ENCODE measurements at regions not wholly inside any gene's neighbourhood (a gene's known extent, or its start where the extent isn't known, plus 50 kb on each side); places are given as distances from the start of the nearest gene placed in this dataset.

GRCh38 chr16:27721531-27722181 is 171.7 kb downstream of the KATNIP start:
- H3K4me1 ChIP-seq (ENCODE audit: insufficient read depth, low read length, poor library complexity, severe bottlenecking), result no peaks in the 10 kb centered on the region
- intact Hi-C loops (cut with micrococcal nuclease; ENCODE audit: unreplicated experiment), result no loop called here
- no peaks in the 10 kb centered on the region for H3K27me3 ChIP-seq (replicated peaks; ENCODE audit: insufficient read depth, low read depth, low read length, poor library complexity)
- no peaks in the 10 kb centered on the region for H3K36me3 ChIP-seq (ENCODE audit: insufficient read depth, low read length, poor library complexity, severe bottlenecking)
- ChIA-PET POLR2A (ENCODE audit: low non-redundant PET) (no interaction called here), CTCF (no interaction called here)
- no peak overlapping the region for H3K4me3 ChIP-seq (ENCODE audit: low read depth, low read length, poor library complexity, severe bottlenecking)
- no peak overlapping the region for H3K27ac ChIP-seq (ENCODE audit: low read depth, low read length, poor library complexity, severe bottlenecking)
- no peak for DNase-seq (ENCODE audit: low spot score)
- no TSS peak for BruUV-seq (replicated peaks)
- no peaks in the 10 kb centered on the region for H3K9me3 ChIP-seq (ENCODE audit: low read depth, low read length, poor library complexity, severe bottlenecking)
- TF ChIP-seq EZH2 (IDR thresholded peaks at IDR 0.05; ENCODE audit: borderline replicate concordance, low read depth, low read length, poor library complexity, severe bottlenecking) (no peak), CTCF (conservative IDR thresholded peaks at IDR 0.05; ENCODE audit: low read depth, low read length) (no peak)

- H3K27ac ChIP-seq (ENCODE audit: low read depth, low read length, poor library complexity, severe bottlenecking), result no peak overlapping the region
- intact Hi-C loops (cut with micrococcal nuclease; ENCODE audit: unreplicated experiment), result no loop called here
- TF ChIP-seq EZH2 (IDR thresholded peaks at IDR 0.05; ENCODE audit: borderline replicate concordance, low read depth, low read length, poor library complexity, severe bottlenecking) (no peak), CTCF (conservative IDR thresholded peaks at IDR 0.05; ENCODE audit: low read depth, low read length) (no peak)
- no peak for DNase-seq (ENCODE audit: low spot score)
- no peaks in the 10 kb centered on the region for H3K9me3 ChIP-seq (ENCODE audit: low read depth, low read length, poor library complexity, severe bottlenecking)
- CTCF ChIA-PET, result no interaction called here
- POLR2A ChIA-PET (ENCODE audit: low non-redundant PET), result no interaction called here
- H3K4me3 ChIP-seq (ENCODE audit: low read depth, low read length, poor library complexity, severe bottlenecking), result no peak overlapping the region
- no peaks in the 10 kb centered on the region for H3K36me3 ChIP-seq (ENCODE audit: insufficient read depth, low read length, poor library complexity, severe bottlenecking)
- BruUV-seq (replicated peaks), result no TSS peak
- no peaks in the 10 kb centered on the region for H3K27me3 ChIP-seq (replicated peaks; ENCODE audit: insufficient read depth, low read depth, low read length, poor library complexity)
- H3K4me1 ChIP-seq (ENCODE audit: insufficient read depth, low read length, poor library complexity, severe bottlenecking), result no peaks in the 10 kb centered on the region
Observed at GRCh38 chr16:27722207-27722606, 172.3 kb downstream of the KATNIP start.

GRCh38 chr16:27722892-27723450 is 173.0 kb downstream of the KATNIP start:
- ChIA-PET POLR2A (ENCODE audit: low non-redundant PET) (no interaction called here), CTCF (interaction anchor here (0.6 kb wide), 1 partner anchor 510 kb away, joined by 3 read pairs; no protein-coding TSS in a partner anchor)
- DNase-seq (ENCODE audit: low spot score), result no peak
- H3K36me3 ChIP-seq (ENCODE audit: insufficient read depth, low read length, poor library complexity, severe bottlenecking), result no peaks in the 10 kb centered on the region
- no peak overlapping the region for H3K4me3 ChIP-seq (ENCODE audit: low read depth, low read length, poor library complexity, severe bottlenecking)
- H3K27ac ChIP-seq (ENCODE audit: low read depth, low read length, poor library complexity, severe bottlenecking), result no peak overlapping the region
- H3K27me3 ChIP-seq (replicated peaks; ENCODE audit: insufficient read depth, low read depth, low read length, poor library complexity), result no peaks in the 10 kb centered on the region
- H3K4me1 ChIP-seq (ENCODE audit: insufficient read depth, low read length, poor library complexity, severe bottlenecking), result no peaks in the 10 kb centered on the region
- TF ChIP-seq EZH2 (IDR thresholded peaks at IDR 0.05; ENCODE audit: borderline replicate concordance, low read depth, low read length, poor library complexity, severe bottlenecking) (no peak), CTCF (conservative IDR thresholded peaks at IDR 0.05; ENCODE audit: low read depth, low read length) (no peak)
- no peaks in the 10 kb centered on the region for H3K9me3 ChIP-seq (ENCODE audit: low read depth, low read length, poor library complexity, severe bottlenecking)
- intact Hi-C loops (cut with micrococcal nuclease; ENCODE audit: unreplicated experiment), result no loop called here
- no TSS peak for BruUV-seq (replicated peaks)

Measured in A673 (cell line).